ENCODE measurements at regions not wholly inside any gene's neighbourhood (a gene's known extent, or its start where the extent isn't known, plus 50 kb on each side); places are given as distances from the start of the nearest gene placed in this dataset.

GRCh38 chr2:61774351-61774750 lies 79.5 kb downstream of the FAM161A start:
- TF ChIP-seq, protein P1, sequence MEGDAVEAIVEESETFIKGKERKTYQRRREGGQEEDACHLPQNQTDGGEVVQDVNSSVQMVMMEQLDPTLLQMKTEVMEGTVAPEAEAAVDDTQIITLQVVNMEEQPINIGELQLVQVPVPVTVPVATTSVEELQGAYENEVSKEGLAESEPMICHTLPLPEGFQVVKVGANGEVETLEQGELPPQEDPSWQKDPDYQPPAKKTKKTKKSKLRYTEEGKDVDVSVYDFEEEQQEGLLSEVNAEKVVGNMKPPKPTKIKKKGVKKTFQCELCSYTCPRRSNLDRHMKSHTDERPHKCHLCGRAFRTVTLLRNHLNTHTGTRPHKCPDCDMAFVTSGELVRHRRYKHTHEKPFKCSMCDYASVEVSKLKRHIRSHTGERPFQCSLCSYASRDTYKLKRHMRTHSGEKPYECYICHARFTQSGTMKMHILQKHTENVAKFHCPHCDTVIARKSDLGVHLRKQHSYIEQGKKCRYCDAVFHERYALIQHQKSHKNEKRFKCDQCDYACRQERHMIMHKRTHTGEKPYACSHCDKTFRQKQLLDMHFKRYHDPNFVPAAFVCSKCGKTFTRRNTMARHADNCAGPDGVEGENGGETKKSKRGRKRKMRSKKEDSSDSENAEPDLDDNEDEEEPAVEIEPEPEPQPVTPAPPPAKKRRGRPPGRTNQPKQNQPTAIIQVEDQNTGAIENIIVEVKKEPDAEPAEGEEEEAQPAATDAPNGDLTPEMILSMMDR (IDR thresholded peaks at IDR 0.05) = no peak
- DNase-seq (ENCODE audit: low spot score) = no peak
- no peak overlapping the region for H3K27ac ChIP-seq
- H3K4me3 ChIP-seq = no peak overlapping the region

DNA sequence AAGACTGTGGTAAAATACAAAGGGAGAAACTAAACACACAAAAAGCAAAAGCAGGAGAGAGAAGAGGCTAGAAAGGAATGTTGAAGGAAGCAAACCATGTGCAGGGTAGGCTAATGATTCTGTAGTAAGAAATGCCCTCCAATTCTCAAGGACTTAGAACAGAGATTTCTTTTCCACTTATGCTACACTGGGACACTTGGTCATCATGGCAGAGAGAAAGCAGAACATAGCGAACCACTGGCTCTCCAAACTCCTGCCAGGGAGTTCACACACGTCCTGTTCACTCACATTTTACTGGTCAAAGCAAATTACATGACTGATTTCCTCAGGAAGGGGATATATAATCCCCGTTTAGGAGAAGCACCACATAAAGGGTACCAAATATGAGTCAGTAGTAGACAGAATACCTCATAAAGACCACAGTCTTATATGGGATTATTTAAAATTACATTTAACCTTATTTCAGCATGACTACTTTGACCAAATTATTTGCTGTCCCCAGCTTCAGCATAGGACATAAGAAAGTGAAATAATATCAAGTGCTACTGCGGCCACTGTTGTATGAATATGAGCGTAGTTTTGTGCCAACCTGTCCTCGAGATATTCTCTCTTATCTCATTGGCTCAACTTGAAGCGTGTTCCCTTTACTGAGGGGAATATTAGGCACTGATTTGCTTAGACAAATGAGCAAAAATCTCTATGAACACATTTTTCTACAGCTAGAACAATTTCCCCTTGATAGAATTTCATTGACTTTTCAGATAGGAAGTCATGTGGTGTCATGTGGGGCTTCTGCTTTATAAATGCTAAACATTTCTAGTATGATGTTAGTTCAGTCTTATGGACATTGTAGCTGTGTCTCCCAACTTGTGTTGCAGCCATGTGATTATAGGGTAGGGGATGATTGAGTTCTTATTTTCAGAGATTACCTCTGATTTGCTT lies 81.7 kb downstream of the FAM161A start:
- TF ChIP-seq, protein P1 (IDR thresholded peaks at IDR 0.05) = no peak
- no peak for DNase-seq (ENCODE audit: low spot score)
- no peak overlapping the region for H3K27ac ChIP-seq
- H3K4me3 ChIP-seq = no peak overlapping the region

- TF ChIP-seq, protein P1 (IDR thresholded peaks at IDR 0.05) = no peak
- DNase-seq (ENCODE audit: low spot score) = no peak
- Histone ChIP-seq H3K4me3 (no peak overlapping the region), H3K27ac (no peak overlapping the region)
These were observed 83.1 kb downstream of the FAM161A start for GRCh38 chr2:61770746-61771145.

DNA sequence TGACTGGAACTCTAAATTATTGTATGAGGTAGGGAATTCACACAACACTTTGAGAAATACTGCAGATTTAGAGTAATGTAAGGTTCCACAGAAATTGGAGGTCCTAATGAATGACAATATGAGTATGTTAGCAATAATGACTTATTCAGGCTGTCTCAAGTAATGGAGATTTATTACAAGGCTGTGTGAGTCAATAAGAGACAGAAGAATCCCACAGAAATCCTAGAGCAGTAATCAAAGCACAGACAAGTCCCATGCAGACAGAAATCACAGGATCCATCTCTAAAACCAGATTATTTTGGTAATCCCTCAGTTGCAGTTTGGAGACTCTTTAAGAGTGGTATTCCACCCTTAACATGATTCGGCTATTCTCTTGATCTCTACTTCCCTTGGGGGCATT lies 83.6 kb downstream of the FAM161A start:
- Histone ChIP-seq H3K4me3 (no peak overlapping the region), H3K27ac (no peak overlapping the region)
- TF ChIP-seq, protein P1 (IDR thresholded peaks at IDR 0.05) = no peak
- no peak for DNase-seq (ENCODE audit: low spot score)

DNA sequence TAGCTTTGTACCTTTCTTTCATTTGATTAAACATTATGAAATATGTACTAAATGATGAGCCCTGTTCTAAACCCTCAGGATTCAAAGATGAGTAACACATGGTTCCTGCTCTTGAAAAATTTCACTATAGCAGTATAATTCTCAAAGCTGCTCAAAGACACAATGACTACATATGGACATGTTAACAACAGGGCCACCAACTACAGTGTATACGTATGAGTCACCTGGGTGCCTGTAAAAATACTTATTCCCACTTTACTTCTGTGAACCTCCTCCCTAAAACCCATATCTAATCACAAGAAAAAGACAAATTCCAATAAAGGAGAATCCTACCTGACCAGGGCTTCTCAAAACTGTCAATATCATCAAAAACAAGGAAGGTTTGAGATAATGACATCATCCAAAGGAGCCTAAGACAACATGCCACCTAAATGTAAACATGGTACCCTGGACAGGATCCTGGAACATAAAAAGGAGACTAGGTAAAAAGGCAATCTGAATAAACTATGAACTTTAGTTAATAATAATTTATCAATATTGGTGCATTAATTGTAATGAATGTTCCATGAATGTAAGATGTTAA lies 84.7 kb downstream of the FAM161A start:
- no peak overlapping the region for H3K4me3 ChIP-seq
- TF ChIP-seq, protein P1 (IDR thresholded peaks at IDR 0.05) = no peak

DNA sequence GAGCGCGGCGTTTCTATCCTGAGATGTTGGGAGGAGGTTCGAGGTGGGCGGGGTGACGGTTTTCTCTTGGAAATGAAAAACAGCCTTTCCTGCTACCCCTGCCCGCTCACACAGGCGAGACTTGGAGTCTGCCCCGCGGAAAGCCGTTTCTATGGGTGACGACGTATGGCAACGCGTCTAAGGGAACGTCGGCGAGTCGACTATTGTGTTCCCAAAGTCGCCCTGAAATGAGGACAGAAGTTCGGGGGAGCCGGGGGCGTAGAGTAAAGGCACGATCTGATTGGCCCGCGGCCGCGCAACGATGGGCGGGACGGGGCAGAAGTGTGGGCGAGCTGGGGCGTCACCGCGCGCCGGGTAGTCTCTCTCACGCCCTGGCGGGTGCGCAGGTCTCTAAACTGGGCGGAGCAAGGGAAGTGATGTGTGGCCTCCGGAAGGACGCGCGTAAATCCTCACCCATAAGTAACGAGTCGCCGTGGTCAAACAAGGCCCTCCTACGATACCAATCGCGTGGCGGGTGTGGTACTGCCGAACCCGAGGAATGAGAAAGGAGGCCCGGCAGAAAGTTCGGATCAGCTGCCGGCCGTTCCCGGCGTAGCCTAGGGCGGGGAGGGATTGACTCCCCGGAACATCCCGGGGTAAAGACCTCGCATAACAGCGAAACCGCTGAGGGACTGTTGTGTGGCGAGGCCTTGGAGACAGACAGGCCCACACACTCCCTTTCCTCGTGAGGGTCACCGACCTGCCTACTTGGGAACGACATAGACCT lies 89.6 kb downstream of the FAM161A start:
- Histone ChIP-seq H3K4me3 (peak overlapping the region; percentile 73), H3K27ac (peak overlapping the region; percentile 93 to 98)
- TF ChIP-seq, protein P1 (IDR thresholded peaks at IDR 0.05) = no peak
- peak; percentile 98 for DNase-seq (ENCODE audit: low spot score)

More for the DNA sequence above, 84.7 kb downstream of the FAM161A start:
- no peak overlapping the region for H3K27ac ChIP-seq
- DNase-seq (ENCODE audit: low spot score) = no peak

All from coronary artery (tissue), 2 donors.